Stimulated activated CD4-positive, alpha-beta T cell treated with anti-CD3 and anti-CD28 coated beads, Interleukin-12 subunit alpha, Interleukin-12 subunit beta, amount 100 ng/mL, for 48 hours (primary cell): ENCODE measurements at regions not wholly inside any gene's neighbourhood (a gene's known extent, or its start where the extent isn't known, plus 50 kb on each side); places are given as distances from the start of the nearest gene placed in this dataset.
"Not testable (repeated sequence)": the region's sequence is repeated elsewhere in the genome, so short reads cannot be mapped to it uniquely, and the experiment has no call there.

Source experiments
- DNase-seq, 3 donors: peaks; one replicate each; pipeline ENCODE4 v3.0.0-alpha.2; 2020; ENCODE audit warnings: low read depth in 2 of 3, low spot score in 1 of 3

GRCh38 chr5:67989456-67989855 lies 226.1 kb upstream of the PIK3R1 start:
- no peak for DNase-seq

- no peak for DNase-seq
Observed at GRCh38 chr5:67986761-67987160, 228.8 kb upstream of the PIK3R1 start.

- no peak for DNase-seq
Observed at GRCh38 chr5:67985686-67986387, 229.7 kb upstream of the PIK3R1 start.

DNA sequence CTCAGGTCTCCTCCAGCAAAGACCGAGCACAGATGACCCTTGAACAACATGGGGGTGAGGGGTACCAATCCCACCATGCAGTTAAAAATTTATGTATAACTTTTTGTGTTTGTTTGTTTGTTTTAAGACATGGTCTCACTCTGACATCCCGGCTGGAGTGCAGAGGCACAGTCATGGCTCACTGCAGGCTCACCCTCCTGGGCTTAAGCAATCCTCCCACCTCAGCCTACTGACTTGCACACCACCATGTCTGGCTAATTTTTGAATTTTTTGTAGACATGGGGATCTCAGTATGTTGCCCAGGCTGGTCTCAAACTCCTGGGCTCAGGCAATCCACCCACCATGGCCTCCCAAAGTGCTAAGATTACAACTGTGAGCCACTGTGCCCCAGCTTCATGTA lies 231.0 kb upstream of the PIK3R1 start:
- no peak for DNase-seq

GRCh38 chr5:67983251-67984110 lies 232.1 kb upstream of the PIK3R1 start:
- no peak for DNase-seq

DNA sequence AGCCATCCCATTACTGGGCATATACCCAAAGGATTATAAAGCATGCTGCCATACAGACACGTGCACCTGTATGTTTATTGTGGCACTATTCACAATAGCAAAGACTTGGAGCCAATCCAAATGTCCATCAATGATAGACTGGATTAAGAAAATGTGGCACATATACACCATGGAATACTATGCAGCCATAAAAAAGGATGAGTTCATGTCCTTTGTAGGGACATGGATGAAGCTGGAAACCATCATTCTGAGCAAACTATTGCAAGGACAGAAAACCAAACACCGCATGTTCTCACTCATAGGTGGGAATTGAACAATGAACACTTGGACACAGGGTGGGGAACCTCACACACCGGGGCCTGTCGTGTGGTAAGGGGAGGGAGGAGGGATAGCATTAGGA lies 233.4 kb upstream of the PIK3R1 start:
- DNase-seq: not testable (repeated sequence)

DNA sequence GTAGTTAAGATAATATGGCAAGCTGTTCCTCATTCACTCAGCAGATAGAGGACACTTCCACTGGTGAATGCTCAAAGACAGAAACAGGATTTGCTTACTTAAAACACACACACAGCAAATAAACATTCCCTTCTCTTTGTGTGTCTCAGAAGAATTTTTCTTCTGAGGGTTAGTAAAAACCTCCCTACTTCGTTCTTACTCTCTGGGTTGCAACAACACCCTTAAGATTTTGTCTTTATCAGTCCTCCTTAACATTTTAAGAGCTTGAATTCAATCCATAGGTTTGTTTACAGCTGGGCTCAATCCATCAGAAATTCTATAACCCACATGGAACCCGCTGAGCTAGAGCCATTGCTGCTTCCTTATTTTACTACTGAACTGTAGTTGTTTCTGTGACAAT lies 237.4 kb upstream of the PIK3R1 start:
- no peak for DNase-seq

DNA sequence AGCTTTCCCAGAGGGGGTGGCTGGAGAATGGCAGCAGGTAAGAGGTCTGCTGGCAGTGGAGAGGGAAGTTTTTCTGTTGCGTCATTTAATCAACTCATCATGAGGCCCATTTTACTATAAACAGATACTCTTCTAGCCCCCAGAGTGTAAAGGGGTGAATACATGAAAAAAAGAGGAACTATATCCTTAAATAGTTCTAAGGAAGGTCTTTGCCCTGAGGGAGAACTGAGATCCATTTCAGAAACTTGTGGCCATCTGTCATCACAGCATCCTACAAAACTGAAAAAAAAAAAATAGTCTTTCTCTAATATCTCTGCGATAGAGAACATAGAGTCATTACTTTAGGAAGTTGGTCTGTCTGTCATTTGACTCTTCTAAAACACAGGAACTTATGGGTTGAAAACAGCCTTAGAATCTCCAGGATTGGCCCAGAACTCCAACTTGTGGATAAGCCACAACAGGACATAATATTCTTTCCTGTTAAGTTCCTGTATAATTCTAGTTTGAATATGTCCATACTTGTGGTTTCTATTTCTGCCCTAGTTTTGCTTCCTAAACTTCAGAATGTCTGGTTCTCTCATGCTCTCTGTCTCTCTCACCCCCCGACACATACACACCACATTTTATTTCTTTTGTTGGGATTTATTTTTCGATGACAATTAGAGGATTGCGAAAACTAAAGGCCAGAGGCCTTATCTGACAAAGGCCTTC lies 238.5 kb upstream of the PIK3R1 start:
- DNase-seq: no peak

GRCh38 chr5:67976181-67976580 lies 239.4 kb upstream of the PIK3R1 start:
- no peak for DNase-seq

DNA sequence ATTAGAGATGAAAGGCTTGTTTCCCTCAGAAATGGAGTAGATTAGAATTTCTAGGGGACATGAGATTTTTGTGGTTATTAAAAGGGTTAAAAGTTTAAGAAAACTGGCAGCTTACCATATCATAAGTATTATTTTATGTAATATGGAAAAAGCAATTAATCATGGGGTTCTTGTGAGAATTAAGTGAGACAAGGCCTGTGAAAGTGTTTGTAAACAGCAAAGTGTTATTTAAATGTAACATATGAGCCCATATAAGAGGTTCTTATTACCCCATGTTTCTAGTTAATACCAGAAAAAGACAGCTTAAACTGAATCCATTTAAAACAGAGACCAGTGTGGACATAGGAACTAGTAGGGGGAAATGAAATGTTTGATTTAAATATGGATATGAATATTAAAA lies 241.1 kb upstream of the PIK3R1 start:
- DNase-seq: no peak

- DNase-seq: no peak
Observed at GRCh38 chr5:67974054-67974453, 241.5 kb upstream of the PIK3R1 start.

DNA sequence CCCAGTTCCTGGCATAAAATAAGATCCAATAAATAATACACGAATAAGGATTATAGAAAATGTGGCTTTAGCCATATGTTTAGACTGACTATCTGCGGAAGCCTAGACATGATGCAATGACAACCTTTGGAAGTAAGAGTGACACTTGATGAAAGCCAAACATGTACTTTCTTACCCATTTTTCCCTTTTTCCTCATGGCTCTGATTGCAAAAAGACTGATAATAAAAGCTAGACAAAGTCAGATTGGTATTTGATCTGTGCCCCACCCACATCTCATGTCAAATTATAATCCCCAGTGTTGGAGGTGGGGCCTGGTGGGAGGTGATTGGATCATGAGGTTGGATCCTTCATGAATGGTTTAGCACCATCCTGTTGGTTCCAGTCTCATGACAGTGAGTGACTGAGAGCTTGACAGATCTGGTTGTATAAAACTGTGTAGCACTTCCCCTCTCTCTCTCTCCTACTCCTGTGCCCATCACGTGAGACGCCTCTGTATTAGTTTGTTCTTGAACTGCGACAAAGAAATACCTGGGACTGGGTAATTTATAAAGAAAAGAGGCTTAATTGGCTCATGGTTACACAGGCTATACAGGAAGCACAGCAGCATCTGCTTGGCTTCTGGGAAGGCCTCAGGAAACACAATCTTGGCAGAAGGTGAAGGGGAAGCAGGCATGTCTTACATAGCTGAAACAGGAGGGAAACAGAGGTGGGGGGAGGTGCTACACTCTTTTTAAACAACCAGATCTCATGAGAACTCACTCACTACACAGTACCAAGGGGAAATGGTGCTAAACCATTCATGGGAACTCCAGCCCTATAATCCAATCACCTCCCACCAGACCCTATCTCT lies 243.4 kb upstream of the PIK3R1 start:
- no peak for DNase-seq

GRCh38 chr5:67971223-67971830 lies 244.2 kb upstream of the PIK3R1 start:
- no peak for DNase-seq

GRCh38 chr5:67969631-67970030 lies 245.9 kb upstream of the PIK3R1 start:
- no peak for DNase-seq

DNA sequence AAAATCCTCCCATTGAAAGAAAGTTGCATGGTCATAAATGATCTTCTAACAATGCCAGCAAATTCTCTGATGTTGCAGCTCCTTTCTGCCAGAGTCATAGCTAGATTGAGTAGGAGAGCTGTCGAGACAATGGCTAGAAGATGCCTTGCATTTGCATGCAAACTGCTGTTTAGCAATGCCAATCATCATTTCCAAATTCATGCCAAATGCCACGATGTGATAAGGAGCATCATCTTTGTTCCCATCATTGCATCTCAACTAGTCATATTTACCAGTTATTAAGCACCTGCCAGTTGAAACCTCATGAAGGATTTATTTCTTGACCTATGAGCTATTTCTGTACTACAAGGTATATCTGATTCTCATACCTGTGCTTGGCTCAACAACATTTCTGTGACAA lies 246.4 kb upstream of the PIK3R1 start:
- no peak for DNase-seq

DNA sequence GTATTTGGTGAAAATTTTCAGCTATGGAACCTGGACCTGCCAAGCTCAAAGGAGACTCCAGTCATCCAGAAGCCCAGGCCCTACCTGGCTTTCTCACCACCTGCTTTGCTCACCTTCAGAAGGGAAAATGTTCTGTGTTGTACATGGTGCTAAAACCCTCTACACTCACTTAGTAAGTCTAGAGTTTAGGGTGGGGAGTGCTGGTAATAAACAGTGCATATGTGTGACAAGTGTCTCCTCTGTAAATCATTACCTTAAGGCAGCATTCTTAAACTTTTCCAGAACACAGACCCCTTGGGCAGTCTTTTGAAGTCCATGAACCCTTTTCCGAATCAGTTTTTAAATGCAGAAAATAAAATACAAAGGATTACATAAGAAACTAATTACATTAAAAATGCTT lies 248.8 kb upstream of the PIK3R1 start:
- no peak for DNase-seq

GRCh38 chr5:67964619-67965018 lies 250.9 kb upstream of the PIK3R1 start:
- DNase-seq: no peak

DNA sequence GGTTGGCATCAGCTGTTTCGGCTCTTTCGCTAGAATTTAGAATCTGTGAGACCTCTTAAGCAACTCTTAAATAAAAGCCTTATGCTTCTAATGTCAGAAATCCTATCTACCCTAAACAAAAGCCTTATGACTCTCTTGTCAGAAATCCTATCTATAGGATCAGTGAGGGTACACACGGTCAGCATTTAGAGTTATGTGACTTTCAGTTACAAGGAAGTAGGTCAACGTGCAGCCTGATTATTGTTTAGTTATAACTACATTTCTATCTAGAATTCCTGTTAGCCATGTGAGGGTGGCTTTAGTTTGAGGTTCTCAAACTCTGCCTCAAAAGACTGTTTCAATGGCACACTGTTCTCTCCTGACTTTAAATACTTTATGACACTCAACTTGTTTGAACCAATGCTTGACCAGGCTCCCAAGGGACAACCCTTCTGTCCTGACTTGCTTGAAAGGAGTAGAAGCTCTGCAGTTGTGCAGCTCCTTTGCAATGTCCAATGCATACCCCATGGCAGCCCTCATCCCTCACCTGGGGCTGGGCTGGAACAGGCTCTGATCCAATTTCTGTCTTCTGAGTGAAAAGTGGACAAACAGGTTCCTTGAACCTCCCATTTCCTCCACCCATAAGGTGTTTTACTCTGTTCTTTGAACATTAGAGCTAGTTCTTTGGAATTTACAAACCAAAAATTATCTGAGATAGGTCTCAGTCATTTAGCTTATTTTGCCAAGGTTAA lies 251.6 kb upstream of the PIK3R1 start:
- DNase-seq: no peak

GRCh38 chr5:67960939-67961338 lies 254.6 kb upstream of the PIK3R1 start:
- DNase-seq: no peak

- DNase-seq: no peak
Observed at GRCh38 chr5:67957374-67957773, 258.2 kb upstream of the PIK3R1 start.
